ENCODE measurements at regions not wholly inside any gene's neighbourhood (a gene's known extent, or its start where the extent isn't known, plus 50 kb on each side); places are given as distances from the start of the nearest gene placed in this dataset.
A peak's percentile ranks its signal among the peaks of the same experiment; 100 is the strongest.
"Not testable (repeated sequence)": the region's sequence is repeated elsewhere in the genome, so short reads cannot be mapped to it uniquely, and the experiment has no call there.

DNA sequence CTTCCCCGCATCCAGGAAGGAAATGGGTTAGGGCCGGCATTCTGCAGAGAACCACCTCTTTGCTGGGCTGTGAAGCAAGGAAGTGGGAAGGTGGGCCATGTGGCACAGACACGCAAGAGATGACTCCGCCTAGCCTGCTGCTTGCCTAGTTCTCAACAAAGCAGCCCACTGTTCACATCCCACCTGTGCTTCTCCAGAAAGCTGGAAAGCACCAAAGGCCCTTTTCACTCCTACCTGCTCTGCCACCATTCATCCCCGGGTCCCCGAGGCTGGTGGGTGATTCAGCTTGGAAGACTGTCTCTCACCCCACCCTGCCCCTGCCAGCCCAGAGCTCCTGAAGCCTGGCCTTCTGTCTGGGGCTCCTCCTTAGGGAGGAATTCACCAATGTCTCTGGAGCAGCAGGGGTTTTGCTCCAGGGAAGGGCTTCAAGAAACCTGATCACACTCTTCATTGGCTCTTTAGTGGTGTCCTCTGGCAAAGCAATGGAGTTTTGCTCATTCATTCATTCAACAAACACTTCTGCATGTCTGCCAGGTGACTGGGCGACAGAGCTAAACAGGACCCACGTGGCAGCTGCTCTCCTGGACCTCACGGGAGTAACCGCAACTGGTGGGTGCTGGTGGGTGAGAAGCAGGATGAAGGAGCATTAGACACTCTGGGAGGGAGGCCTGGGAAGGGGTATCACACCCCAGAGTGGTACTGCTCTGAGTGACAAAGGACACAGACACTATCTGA lies 145.4 kb upstream of the TLE3 start:
- no peak for DNase-seq

DNA sequence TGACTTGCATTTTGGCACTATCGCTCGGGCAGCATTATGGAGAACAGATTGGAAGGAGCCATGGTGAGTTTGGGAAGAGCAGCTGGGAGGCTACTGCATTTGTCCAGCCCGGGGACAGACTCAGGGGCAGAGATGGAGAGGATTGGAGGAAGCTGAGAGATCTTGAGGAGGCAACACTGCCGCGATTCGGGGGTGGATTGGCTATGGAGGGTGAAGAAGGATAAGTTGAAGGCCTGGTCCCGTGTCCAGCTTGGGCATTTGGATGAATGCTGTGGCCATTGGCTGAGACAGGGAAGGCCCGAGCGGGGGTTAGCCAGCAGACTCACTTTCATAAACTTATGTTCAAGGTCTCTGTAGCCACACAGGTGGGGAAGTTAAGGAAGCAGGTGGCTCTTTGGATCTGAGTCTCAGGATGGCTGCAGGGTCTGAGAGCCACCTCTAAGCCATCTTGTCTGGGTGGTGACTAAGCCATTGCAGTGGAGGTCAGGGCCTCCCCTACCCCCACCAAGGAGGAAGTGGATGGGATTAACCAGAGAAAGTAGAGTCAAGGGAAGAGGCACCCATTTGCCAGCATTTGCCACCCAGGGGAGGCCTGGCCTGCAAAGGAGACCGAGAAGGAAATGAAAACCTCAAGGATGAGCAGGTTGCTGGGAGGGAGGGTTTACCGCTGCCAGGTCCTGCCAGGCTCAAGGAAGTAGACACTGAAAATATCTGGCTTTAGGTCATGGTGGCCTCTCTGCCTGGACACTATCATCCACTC lies 144.0 kb upstream of the TLE3 start:
- no peak for DNase-seq

- no peak for DNase-seq
Measured at GRCh38 chr15:70240820-70241430, 143.2 kb upstream of the TLE3 start.

DNA sequence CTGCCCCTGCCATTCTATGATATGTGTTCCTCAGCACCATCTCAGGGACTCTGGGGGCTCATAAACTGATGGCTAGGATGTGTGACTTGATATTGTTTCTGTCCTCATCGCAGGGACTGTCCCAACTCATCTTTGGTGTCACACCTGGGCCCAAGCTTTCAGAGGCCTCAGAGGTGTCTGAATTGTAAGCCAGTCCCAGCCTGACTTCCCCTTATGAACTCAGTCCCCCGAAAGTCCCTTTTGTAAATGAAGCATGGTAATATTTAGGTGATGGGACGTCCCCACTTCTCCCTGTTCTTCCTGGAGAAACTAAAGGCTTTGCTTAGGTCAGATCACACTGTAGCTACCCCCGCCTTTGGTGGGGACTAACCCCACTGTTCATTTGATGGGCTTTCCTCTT lies 142.4 kb upstream of the TLE3 start:
- DNase-seq, result no peak

DNA sequence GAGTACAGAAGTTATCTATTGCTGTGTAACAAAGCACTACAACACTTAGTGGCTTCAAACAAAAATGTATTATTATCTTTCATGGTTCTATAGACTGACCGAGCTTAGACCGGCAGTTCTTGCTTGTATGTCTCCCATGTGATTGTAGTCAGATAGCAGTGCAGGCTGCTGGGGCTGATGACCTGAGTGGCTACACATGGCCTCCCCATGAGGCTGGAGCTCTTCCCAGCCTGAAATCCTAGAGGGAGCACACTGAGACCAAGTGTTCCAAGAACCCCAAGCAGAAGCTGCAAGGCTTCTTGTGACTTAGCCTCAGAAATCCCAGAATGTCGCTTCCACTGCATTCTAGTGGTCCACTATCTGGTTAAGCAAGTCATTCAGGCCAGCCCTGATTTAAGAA lies 141.2 kb upstream of the TLE3 start:
- DNase-seq, result no peak

- no peak for DNase-seq
Measured at GRCh38 chr15:70237626-70238025, 139.9 kb upstream of the TLE3 start.

- DNase-seq, result no peak
Measured at GRCh38 chr15:70236341-70237086, 138.8 kb upstream of the TLE3 start.

- DNase-seq, result peak; percentile 51
Measured at GRCh38 chr15:70235347-70235746, 137.6 kb upstream of the TLE3 start.

DNA sequence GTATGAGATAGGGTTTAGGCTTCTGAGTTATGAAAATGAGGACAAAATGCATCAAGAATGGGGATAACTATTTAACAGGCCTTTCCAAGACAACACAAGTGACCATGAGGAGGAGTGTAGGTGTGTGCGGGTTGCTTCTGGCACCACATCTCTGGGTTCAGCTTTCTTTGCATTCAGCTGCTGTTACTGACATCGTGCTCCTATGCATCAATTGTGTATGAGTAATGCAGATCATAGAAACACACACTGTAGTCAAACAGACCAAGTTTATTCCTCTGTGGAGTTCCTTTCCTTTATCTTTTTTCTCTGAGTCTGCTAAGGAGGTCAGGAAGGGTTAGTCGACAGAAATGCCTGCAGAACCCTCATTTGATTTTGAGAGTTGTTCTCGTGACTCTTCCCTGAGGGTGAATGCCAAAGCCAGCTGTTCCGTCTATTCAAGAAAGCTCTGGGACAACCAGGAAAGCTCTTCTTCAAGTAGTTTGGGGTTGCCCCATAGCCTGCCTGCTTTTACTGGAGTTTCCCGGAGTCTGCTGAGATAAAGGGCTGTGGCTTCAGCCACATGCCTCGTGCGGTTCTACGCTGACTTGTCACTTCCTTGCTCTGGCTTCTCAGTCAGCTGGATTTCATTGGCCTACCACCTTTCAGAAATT lies 136.7 kb upstream of the TLE3 start:
- DNase-seq, result no peak

DNA sequence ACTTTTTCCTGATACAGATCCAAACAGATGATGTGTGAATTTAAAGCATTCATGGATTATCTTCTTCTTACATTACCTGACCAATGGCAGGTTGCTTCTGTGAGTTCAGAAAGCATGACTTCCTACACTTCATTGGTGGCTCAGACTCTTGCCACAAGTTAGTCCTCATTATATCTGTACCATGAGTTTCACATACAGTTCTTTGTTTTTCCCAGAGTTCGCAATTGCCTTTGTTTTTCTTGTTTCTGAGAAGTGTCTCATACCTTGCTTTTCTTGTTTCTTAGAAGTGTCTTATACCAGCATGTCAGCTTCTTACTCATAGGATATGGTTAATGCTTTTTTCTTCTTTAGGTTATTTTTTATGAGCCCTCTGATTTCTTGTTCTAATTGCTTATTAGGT lies 133.8 kb upstream of the TLE3 start:
- DNase-seq, result no peak

- not testable (repeated sequence) for DNase-seq
Measured at GRCh38 chr15:70227918-70228317, 130.2 kb upstream of the TLE3 start.

DNA sequence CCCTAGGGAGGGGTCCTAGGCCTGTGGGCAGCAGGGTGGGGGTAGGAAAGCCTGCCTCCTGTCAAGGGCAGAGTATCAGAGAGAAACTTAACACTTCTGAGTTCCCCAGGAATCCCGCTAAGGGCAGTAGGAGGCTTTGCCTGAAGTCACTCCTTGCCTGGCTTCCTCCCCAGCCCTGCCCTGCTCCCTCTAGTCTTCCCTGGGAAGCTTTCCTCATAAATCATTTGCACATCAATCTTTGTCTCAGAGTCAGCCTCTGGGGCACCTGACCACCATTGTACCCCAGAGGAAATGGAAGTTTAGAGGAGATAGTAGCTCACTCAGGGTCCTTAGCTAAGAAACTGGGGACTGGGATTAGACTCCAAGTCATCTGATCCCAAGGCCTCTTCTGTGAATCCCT lies 129.4 kb upstream of the TLE3 start:
- no peak for DNase-seq

- DNase-seq, result no peak
Measured at GRCh38 chr15:70226337-70226980, 128.7 kb upstream of the TLE3 start.

- no peak for DNase-seq
Measured at GRCh38 chr15:70225416-70225815, 127.7 kb upstream of the TLE3 start.

GRCh38 chr15:70222606-70223005 lies 124.9 kb upstream of the TLE3 start:
- no peak for DNase-seq

DNA sequence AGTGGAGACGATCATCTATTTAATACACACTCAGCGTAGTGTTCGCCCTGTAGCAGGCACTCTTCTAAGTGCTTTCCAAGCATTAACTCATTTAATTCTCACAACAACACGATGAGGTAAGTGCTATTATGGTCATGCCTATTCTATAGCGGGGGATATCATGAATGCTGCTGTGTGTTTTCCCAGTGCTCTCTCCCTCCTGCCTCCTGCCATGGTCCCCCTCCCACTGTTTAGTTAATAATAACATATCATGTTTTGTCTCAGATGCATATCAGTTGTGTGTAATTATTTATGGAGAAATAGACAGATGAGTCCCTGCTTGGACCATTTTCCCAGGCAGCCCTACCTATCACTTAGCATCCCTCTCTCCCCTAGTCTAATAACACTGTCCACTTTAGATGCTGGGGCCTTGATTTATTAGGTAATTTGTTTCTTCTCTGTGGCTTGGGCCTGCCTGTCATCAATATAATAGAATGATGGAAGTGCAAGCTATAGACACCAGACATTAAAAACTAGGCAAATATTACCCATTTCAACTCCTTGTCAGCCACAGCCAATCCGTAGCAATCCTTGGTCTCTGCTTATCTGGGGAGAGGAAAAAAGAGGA lies 122.9 kb upstream of the TLE3 start:
- DNase-seq, result no peak

DNA sequence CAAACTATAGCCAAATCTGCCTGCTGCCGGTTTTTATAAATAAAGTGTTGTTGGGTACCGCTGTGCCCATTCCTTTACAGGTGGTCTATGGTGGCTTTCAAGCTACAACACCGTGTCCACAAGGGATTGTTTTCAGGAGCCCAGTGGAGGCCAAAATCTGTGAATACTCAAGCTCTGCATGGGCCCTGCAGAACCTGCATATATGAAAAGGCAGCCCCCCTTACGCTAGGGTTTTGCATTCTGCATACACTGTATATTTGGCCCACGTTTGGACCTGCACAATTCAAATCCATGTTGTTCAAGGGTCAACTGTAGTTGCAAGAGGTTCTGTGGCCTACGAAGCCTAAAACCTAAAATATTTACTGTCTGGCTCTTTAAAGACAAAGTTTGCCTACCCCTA lies 122.2 kb upstream of the TLE3 start:
- DNase-seq, result no peak

GRCh38 chr15:70219256-70219895 lies 121.7 kb upstream of the TLE3 start:
- no peak for DNase-seq

- peak; percentile 22 for DNase-seq
Measured at GRCh38 chr15:70217226-70218160, 119.8 kb upstream of the TLE3 start.

GRCh38 chr15:70215951-70216350 lies 118.2 kb upstream of the TLE3 start:
- DNase-seq, result no peak
